Upper lobe of right lung (tissue), 1 donor: ENCODE measurements at regions not wholly inside any gene's neighbourhood (a gene's known extent, or its start where the extent isn't known, plus 50 kb on each side); places are given as distances from the start of the nearest gene placed in this dataset.
"Not testable (repeated sequence)": the region's sequence is repeated elsewhere in the genome, so short reads cannot be mapped to it uniquely, and the experiment has no call there.

Source experiments
- ATAC-seq: fragments of 200-7000 bp; cut with Tn5 transposase; one replicate; pipeline ENCODE4 v1.9.1; 2020; ENCODE audit warnings: mild to moderate bottlenecking, moderate library complexity
- DNase-seq: peaks from one replicate; pipeline ENCODE4 v3.0.0-alpha.2; 2020
- H3K27ac ChIP-seq: fragments of 200-600 bp; one replicate; pipeline ENCODE4 v1.8.0; 2022
- H3K27me3 ChIP-seq: fragments of 200-600 bp; one replicate; pipeline ENCODE4 v1.8.0; 2022; ENCODE audit warnings: mild to moderate bottlenecking
- H3K36me3 ChIP-seq: fragments of 200-600 bp; one replicate; pipeline ENCODE4 v1.8.0; 2022
- H3K4me1 ChIP-seq: fragments of 200-600 bp; one replicate; pipeline ENCODE4 v1.8.0; 2022
- H3K4me3 ChIP-seq: fragments of 200-600 bp; one replicate; pipeline ENCODE4 v1.8.0; 2022; ENCODE audit warnings: mild to moderate bottlenecking
- H3K9me3 ChIP-seq: fragments of 200-600 bp; one replicate; pipeline ENCODE4 v1.8.0; 2022
- intact Hi-C: fragments of 100-400 bp; cut with DNase I; formaldehyde crosslinking; loops from one replicate; pipeline ENCODE4 v1.11.0; 2022
- TF ChIP-seq, protein P1 (sequence below): fragments of 200-600 bp; IDR thresholded peaks from one replicate; pipeline ENCODE4 v1.8.0; 2022; ENCODE audit warnings: antibody characterized with exemption
- donor health status: DM: no; HTN: yes; CAD: no; lungs with severe emphysema.

GRCh38 chr12:8373744-8374143, 82.0 kb upstream of the CLEC6A start:
- H3K4me1 ChIP-seq, ATAC-seq, H3K9me3 ChIP-seq, H3K36me3 ChIP-seq, intact Hi-C loops, H3K27me3 ChIP-seq, H3K27ac ChIP-seq, DNase-seq, H3K4me3 ChIP-seq: not testable (repeated sequence)
- TF ChIP-seq, protein P1, sequence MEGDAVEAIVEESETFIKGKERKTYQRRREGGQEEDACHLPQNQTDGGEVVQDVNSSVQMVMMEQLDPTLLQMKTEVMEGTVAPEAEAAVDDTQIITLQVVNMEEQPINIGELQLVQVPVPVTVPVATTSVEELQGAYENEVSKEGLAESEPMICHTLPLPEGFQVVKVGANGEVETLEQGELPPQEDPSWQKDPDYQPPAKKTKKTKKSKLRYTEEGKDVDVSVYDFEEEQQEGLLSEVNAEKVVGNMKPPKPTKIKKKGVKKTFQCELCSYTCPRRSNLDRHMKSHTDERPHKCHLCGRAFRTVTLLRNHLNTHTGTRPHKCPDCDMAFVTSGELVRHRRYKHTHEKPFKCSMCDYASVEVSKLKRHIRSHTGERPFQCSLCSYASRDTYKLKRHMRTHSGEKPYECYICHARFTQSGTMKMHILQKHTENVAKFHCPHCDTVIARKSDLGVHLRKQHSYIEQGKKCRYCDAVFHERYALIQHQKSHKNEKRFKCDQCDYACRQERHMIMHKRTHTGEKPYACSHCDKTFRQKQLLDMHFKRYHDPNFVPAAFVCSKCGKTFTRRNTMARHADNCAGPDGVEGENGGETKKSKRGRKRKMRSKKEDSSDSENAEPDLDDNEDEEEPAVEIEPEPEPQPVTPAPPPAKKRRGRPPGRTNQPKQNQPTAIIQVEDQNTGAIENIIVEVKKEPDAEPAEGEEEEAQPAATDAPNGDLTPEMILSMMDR = peak; percentile 14

GRCh38 chr12:8375122-8375521, 80.6 kb upstream of the CLEC6A start:
- ATAC-seq, H3K4me1 ChIP-seq, H3K4me3 ChIP-seq, H3K27ac ChIP-seq, H3K9me3 ChIP-seq, H3K36me3 ChIP-seq, DNase-seq, H3K27me3 ChIP-seq, intact Hi-C loops: not testable (repeated sequence)

DNA sequence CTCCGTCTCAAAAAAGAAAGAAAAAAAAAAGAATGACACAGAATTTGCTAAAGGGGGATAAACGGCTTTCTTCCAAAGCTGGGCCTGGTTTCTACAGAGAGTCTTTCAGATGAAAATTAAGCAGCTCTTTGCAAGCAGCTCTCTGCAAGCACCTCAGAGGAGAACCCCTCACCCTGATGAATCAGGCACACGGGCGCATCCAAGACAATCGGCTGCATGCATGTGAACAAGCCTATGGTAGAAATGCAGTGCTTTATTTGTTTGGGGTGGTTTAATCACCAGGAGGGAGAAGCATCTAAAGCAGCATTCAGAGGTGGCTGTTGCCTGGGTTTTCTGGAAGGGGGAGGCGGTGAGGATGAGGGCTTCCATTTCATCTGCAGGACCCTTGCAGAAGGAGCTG, 78.0 kb upstream of the CLEC6A start:
- H3K4me1 ChIP-seq, H3K4me3 ChIP-seq, ATAC-seq, intact Hi-C loops, H3K27me3 ChIP-seq, H3K36me3 ChIP-seq, DNase-seq, H3K9me3 ChIP-seq, H3K27ac ChIP-seq: not testable (repeated sequence)

- H3K9me3 ChIP-seq, intact Hi-C loops: not testable (repeated sequence)
These were observed 73.2 kb upstream of the CLEC6A start for GRCh38 chr12:8382556-8382955.

GRCh38 chr12:8384686-8385085, 71.1 kb upstream of the CLEC6A start:
- H3K27ac ChIP-seq, ATAC-seq, H3K4me3 ChIP-seq, H3K9me3 ChIP-seq, DNase-seq, H3K36me3 ChIP-seq, H3K4me1 ChIP-seq, intact Hi-C loops, H3K27me3 ChIP-seq: not testable (repeated sequence)

More at GRCh38 chr12:8382556-8382955, 73.2 kb upstream of the CLEC6A start:
- H3K27ac ChIP-seq, H3K4me1 ChIP-seq, DNase-seq, ATAC-seq, H3K36me3 ChIP-seq, H3K27me3 ChIP-seq, H3K4me3 ChIP-seq: not testable (repeated sequence)

DNA sequence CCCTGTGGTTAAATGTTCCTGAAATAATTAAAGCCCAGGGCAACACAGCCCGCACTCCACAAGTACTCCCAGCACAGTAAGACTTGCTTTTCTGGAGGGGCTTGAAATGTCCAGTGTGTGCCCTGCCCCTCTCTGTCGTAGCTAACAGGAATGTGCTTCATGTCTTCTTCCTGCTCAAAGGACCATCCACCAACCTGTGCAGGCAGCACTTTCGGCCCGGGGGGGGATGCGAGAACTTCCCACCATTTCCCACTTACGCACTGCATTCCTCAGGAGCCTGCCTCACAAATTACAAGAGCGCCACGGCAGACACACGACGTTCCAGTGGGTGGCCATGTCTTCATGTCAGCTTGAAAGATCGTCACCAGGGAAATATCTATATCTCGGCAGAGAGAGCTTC, 70.3 kb upstream of the CLEC6A start:
- H3K4me3 ChIP-seq, ATAC-seq, H3K9me3 ChIP-seq, H3K27me3 ChIP-seq, H3K4me1 ChIP-seq, H3K36me3 ChIP-seq, H3K27ac ChIP-seq, DNase-seq, intact Hi-C loops: not testable (repeated sequence)

DNA sequence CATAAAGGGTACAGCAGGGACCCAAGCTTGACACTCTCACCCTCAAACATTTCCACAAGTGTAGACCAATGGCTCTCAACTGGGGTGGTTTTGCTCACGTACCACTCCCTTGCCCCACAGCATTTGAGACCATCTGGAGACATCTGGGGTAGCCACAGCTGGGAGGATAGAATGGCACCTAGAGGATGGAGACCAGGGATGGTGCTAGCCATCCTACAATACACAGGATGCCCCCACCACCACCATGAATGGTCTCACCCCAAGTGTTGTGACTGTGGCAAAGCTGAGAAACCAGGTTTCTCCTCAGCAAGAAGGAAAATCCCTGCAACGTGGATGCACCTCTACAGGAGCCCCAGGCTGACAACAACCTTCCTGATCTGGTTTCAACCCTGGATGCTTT, 69.1 kb upstream of the CLEC6A start:
- ATAC-seq, H3K9me3 ChIP-seq, DNase-seq, H3K4me1 ChIP-seq, H3K36me3 ChIP-seq, H3K27me3 ChIP-seq, H3K4me3 ChIP-seq, intact Hi-C loops, H3K27ac ChIP-seq: not testable (repeated sequence)

DNA sequence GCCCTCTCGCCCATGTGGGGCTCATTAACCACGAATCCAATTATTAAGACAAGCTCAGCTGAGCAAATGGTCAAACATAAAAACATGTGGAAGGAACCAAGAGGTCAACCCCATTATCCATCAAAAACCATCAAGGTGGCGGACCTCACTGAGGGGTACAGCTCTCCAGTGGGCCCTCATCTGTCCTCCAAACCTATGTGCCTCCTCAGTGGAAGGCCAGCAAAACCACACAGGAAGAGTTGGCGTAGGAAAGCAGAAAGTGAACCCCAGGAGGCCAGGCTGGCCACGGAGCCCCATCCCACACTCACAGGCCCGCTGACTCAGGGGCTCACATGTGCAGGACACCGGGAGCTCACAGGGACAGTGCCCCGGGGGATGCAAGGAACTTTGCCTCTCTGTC, 66.5 kb upstream of the CLEC6A start:
- H3K4me1 ChIP-seq, H3K27me3 ChIP-seq, H3K36me3 ChIP-seq, H3K9me3 ChIP-seq, H3K27ac ChIP-seq, DNase-seq, H3K4me3 ChIP-seq, ATAC-seq, intact Hi-C loops: not testable (repeated sequence)

- ATAC-seq = peak; percentile 77
- peak overlapping the region; percentile 38 for H3K4me3 ChIP-seq
These were observed 65.6 kb upstream of the CLEC6A start for GRCh38 chr12:8390001-8390777.

More at GRCh38 chr12:8390001-8390777, 65.6 kb upstream of the CLEC6A start:
- H3K36me3 ChIP-seq, H3K27ac ChIP-seq, H3K27me3 ChIP-seq, intact Hi-C loops, H3K4me1 ChIP-seq, H3K9me3 ChIP-seq: not testable (repeated sequence)
- DNase-seq = peak; percentile 70
